HEK293 (cell line): ENCODE measurements at regions not wholly inside any gene's neighbourhood (a gene's known extent, or its start where the extent isn't known, plus 50 kb on each side); places are given as distances from the start of the nearest gene placed in this dataset.

Experiments used
- CTCF ChIP-seq: fragments of 450-650 bp; formaldehyde crosslinking; IDR thresholded peaks from 2 replicates; pipeline ENCODE4 v1.5.1; 2016; ENCODE audit warnings: missing biosample characterization, missing genetic modification characterization
- KLF16 ChIP-seq: fragments of 450-650 bp; formaldehyde crosslinking; IDR thresholded peaks from 2 replicates; pipeline ENCODE4 v1.5.1; 2017; ENCODE audit warnings: missing biosample characterization, missing genetic modification characterization
- REST ChIP-seq: fragments of 450-650 bp; formaldehyde crosslinking; IDR thresholded peaks from 2 replicates; pipeline ENCODE4 v1.5.1; 2016; ENCODE audit warnings: missing biosample characterization, missing genetic modification characterization
- ZBTB11 ChIP-seq: fragments of 450-650 bp; formaldehyde crosslinking; conservative IDR thresholded peaks from 2 replicates; pipeline ENCODE4 v1.5.1; 2016; ENCODE audit warnings: low read depth, missing biosample characterization, missing genetic modification characterization
- ZBTB20 ChIP-seq: fragments of 450-650 bp; formaldehyde crosslinking; IDR thresholded peaks from 2 replicates; pipeline ENCODE4 v1.5.1; 2016; ENCODE audit warnings: missing biosample characterization, missing genetic modification characterization
- ZEB2 ChIP-seq: fragments of 450-650 bp; formaldehyde crosslinking; IDR thresholded peaks from 2 replicates; pipeline ENCODE4 v1.5.1; 2016; ENCODE audit warnings: missing biosample characterization, missing genetic modification characterization
- ZNF133 ChIP-seq: fragments of 450-650 bp; formaldehyde crosslinking; IDR thresholded peaks from 2 replicates; pipeline ENCODE4 v1.5.1; 2016; ENCODE audit warnings: missing biosample characterization, missing genetic modification characterization
- ZNF140 ChIP-seq: fragments of 450-650 bp; formaldehyde crosslinking; IDR thresholded peaks from 2 replicates; pipeline ENCODE4 v1.5.1; 2016; ENCODE audit warnings: missing biosample characterization, missing genetic modification characterization
- ZNF18 ChIP-seq: fragments of 450-650 bp; formaldehyde crosslinking; IDR thresholded peaks from 2 replicates; pipeline ENCODE4 v1.5.1; 2016; ENCODE audit warnings: missing biosample characterization, missing genetic modification characterization
- ZNF274 ChIP-seq, 2 experiments: fragments of 200-500 bp in 1 of 2; fragments of 450-650 bp in 1 of 2; sonication (Bioruptor generic) in 1 of 2; formaldehyde crosslinking in 1 of 2; IDR thresholded peaks; 2 replicates each; pipeline versions ENCODE4 v1.5.1 to v1.6.1; 2014 to 2016; ENCODE audit warnings: borderline replicate concordance in 1 of 2, inconsistent platforms in 1 of 2, low read length in 1 of 2, missing biosample characterization in 1 of 2, missing genetic modification characterization in 1 of 2
- ZNF639 ChIP-seq: fragments of 450-650 bp; formaldehyde crosslinking; IDR thresholded peaks from 2 replicates; pipeline ENCODE4 v1.5.1; 2016; ENCODE audit warnings: missing biosample characterization, missing genetic modification characterization
- ZNF76 ChIP-seq: fragments of 450-650 bp; formaldehyde crosslinking; IDR thresholded peaks from 2 replicates; pipeline ENCODE4; 2016; ENCODE audit warnings: low read depth, missing biosample characterization, missing genetic modification characterization, borderline replicate concordance
- ZNF792 ChIP-seq: fragments of 450-650 bp; formaldehyde crosslinking; IDR thresholded peaks from 2 replicates; pipeline ENCODE4 v1.5.1; 2016; ENCODE audit warnings: missing biosample characterization, missing genetic modification characterization

GRCh38 chr2:57802243-57802642, 244.4 kb upstream of the VRK2 start:
- TF ChIP-seq ZEB2 (tag by site-specific recombination) (no peak), ZNF140 (no peak), CTCF (tag by site-specific recombination) (no peak), REST (no peak), ZNF18 (no peak), ZBTB20 (tag by site-specific recombination) (no peak), ZNF133 (tag by site-specific recombination) (no peak), KLF16 (tag by site-specific recombination) (no peak), ZNF639 (tag by site-specific recombination) (no peak), ZNF76 (tag by site-specific recombination) (no peak), ZBTB11 (tag by site-specific recombination) (no peak), ZNF274 (IDR thresholded peaks at IDR 0.05; ENCODE audit: low read length) (no peak), ZNF274 (tag by site-specific recombination; IDR thresholded peaks at IDR 0.05; ENCODE audit: borderline replicate concordance) (no peak), ZNF792 (tag by site-specific recombination) (no peak)
